Smooth muscle cell (in vitro differentiated cells): ENCODE measurements at regions not wholly inside any gene's neighbourhood (a gene's known extent, or its start where the extent isn't known, plus 50 kb on each side); places are given as distances from the start of the nearest gene placed in this dataset.

ENCODE experiments used
- DNase-seq: peaks from one replicate; lab custom pipeline; 2025; ENCODE audit not compliant: unreplicated experiment; lab: John Stamatoyannopoulos, UW
- H2AFZ ChIP-seq: fragments of 200-600 bp; sonication (generic); 2 replicates; pipeline ENCODE4 v1.6.0; 2016; ENCODE audit warnings: antibody characterized with exemption, low read depth, mild to moderate bottlenecking
- H3F3A ChIP-seq: fragments of 200-600 bp; sonication (generic); 2 replicates; pipeline ENCODE4 v1.6.0; 2017; ENCODE audit warnings: antibody characterized with exemption, low read depth
- H3K27ac ChIP-seq: fragments of 200-600 bp; sonication (generic); 2 replicates; pipeline ENCODE4 v1.5.1; 2016; ENCODE audit warnings: low read depth, mild to moderate bottlenecking
- H3K27me3 ChIP-seq: fragments of 200-600 bp; sonication (generic); 2 replicates; pipeline ENCODE4 v1.6.1; 2016; ENCODE audit warnings: low read depth, mild to moderate bottlenecking
- H3K36me3 ChIP-seq: fragments of 200-600 bp; sonication (generic); 2 replicates; pipeline ENCODE4 v1.5.1; 2016; ENCODE audit warnings: low read depth
- H3K4me1 ChIP-seq: fragments of 200-600 bp; sonication (generic); 2 replicates; pipeline ENCODE4 v1.5.1; 2016; ENCODE audit warnings: low read depth
- H3K4me2 ChIP-seq: fragments of 200-600 bp; sonication (generic); 2 replicates; pipeline ENCODE4 v1.6.0; 2016; ENCODE audit warnings: mild to moderate bottlenecking
- H3K4me3 ChIP-seq: fragments of 200-600 bp; sonication (generic); 2 replicates; pipeline ENCODE4 v1.5.1; 2016; ENCODE audit warnings: mild to moderate bottlenecking
- H3K79me2 ChIP-seq: fragments of 200-600 bp; sonication (generic); 2 replicates; pipeline ENCODE4 v1.6.0; 2016; ENCODE audit warnings: low read depth, mild to moderate bottlenecking
- H3K9ac ChIP-seq: fragments of 200-600 bp; sonication (generic); 2 replicates; pipeline ENCODE4 v1.6.0; 2016; ENCODE audit warnings: low read depth
- H3K9me3 ChIP-seq: fragments of 200-600 bp; sonication (generic); replicated peaks from 2 replicates; pipeline ENCODE4 v1.5.1; 2016; ENCODE audit warnings: low read depth
- H4K20me1 ChIP-seq: fragments of 200-600 bp; sonication (generic); 2 replicates; pipeline ENCODE4 v1.6.0; 2016; ENCODE audit warnings: low read depth
- WGBS: methylation state at CpG from one replicate; pipeline ENCODE4 v1.1.7; 2016; ENCODE audit warnings: low lambda C conversion rate; 5-methylcytosine and 5-hydroxymethylcytosine counted together
- TF ChIP-seq, protein P1 (sequence below): fragments of 200-600 bp; sonication (generic); IDR thresholded peaks from 2 replicates; pipeline ENCODE4 v1.5.1; 2017; ENCODE audit warnings: borderline replicate concordance, mild to moderate bottlenecking, antibody characterized with exemption; ENCODE audit not compliant: insufficient read depth, poor library complexity, severe bottlenecking

DNA sequence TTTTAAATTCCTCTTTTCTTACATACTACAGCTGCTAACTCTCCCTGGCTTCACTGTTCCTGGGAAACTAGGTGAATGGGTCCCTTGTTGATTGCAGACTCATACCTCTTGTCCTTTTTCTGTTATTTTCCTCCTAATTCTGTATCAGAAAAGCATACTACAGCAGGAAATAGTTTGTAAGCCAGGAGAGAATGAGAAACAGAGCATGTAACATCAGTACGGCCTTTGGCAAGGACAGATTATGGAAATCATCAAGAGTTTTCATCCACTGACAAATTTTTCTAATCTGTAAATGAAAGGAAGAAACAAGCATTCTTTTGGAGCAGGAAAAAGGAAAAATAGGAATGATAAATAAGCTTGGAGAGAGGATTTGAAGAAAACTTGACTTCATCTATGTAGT is 239.2 kb downstream of the ANTXR2 start:
- H3K4me1 ChIP-seq, result no peaks in the 10 kb centered on the region
- H3K4me3 ChIP-seq, result no peak overlapping the region
- H3K4me2 ChIP-seq, result no peak overlapping the region
- H4K20me1 ChIP-seq, result no peaks in the 10 kb centered on the region
- WGBS, result 88% methylated on average over 1 of the region's 1 CpG
- H3K27ac ChIP-seq, result no peak overlapping the region
- no peaks in the 10 kb centered on the region for H3K36me3 ChIP-seq
- H3K9me3 ChIP-seq, result no peaks in the 10 kb centered on the region
- H3K9ac ChIP-seq, result no peak overlapping the region
- no peak for DNase-seq
- H2AFZ ChIP-seq, result peak overlapping the region; percentile 46
- no peaks in the 10 kb centered on the region for H3K27me3 ChIP-seq
- H3F3A ChIP-seq, result no peaks in the 10 kb centered on the region
- no peaks in the 10 kb centered on the region for H3K79me2 ChIP-seq
- TF ChIP-seq, protein P1, sequence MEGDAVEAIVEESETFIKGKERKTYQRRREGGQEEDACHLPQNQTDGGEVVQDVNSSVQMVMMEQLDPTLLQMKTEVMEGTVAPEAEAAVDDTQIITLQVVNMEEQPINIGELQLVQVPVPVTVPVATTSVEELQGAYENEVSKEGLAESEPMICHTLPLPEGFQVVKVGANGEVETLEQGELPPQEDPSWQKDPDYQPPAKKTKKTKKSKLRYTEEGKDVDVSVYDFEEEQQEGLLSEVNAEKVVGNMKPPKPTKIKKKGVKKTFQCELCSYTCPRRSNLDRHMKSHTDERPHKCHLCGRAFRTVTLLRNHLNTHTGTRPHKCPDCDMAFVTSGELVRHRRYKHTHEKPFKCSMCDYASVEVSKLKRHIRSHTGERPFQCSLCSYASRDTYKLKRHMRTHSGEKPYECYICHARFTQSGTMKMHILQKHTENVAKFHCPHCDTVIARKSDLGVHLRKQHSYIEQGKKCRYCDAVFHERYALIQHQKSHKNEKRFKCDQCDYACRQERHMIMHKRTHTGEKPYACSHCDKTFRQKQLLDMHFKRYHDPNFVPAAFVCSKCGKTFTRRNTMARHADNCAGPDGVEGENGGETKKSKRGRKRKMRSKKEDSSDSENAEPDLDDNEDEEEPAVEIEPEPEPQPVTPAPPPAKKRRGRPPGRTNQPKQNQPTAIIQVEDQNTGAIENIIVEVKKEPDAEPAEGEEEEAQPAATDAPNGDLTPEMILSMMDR, result no peak

DNA sequence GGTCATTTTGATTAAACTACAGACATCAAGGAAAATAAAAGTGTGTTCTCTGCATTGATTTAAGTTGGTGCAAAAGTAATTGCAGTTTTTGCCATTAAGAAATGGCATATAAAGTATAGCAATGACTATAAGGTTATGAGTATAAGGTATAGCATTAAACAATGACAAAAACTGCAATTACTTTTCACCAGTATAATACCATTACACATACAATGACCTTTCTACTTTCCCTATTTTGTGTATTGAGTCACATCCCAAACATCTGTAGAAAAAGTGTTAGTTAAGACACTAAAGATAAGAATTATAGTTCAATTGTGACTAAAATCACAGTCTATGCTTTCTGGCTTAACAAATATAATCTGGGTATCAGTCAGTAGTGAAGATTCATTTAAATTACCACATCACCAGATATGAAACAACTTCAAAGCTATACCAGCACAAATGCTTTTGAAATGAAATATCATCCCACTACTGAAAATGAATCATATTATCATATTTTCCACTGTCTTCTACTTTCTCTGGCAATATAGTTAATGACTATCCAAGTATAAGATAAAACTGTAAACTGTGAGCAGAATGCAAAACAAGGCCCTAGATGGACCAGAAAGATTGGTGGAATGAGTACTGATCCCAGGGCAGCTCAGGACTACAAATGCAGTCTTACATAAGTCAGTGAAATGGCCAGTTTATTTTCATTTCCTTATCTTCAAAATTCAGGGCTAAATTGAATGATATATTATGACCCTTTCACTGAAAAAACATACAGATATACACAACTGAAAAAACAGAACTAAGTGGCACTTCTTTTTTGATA is 241.1 kb downstream of the ANTXR2 start:
- Histone ChIP-seq H3K36me3 (no peaks in the 10 kb centered on the region), H3K27me3 (no peaks in the 10 kb centered on the region), H3F3A (no peaks in the 10 kb centered on the region), H3K79me2 (no peaks in the 10 kb centered on the region), H3K9me3 (no peaks in the 10 kb centered on the region), H3K4me3 (no peak overlapping the region), H2AFZ (peak overlapping the region; percentile 40), H3K4me2 (no peak overlapping the region), H4K20me1 (no peaks in the 10 kb centered on the region), H3K27ac (no peak overlapping the region), H3K4me1 (no peaks in the 10 kb centered on the region), H3K9ac (no peak overlapping the region)
- TF ChIP-seq, protein P1, result no peak
- DNase-seq, result no peak

GRCh38 chr4:79831119-79831528 is 241.9 kb downstream of the ANTXR2 start:
- 50% methylated on average over 3 of the region's 3 CpGs for WGBS
- Histone ChIP-seq H3K4me2 (no peak overlapping the region), H3K27ac (no peak overlapping the region), H3K9me3 (no peaks in the 10 kb centered on the region), H3K4me1 (no peaks in the 10 kb centered on the region), H3K4me3 (no peak overlapping the region), H3K79me2 (no peaks in the 10 kb centered on the region), H2AFZ (no peak overlapping the region), H3K9ac (no peak overlapping the region), H4K20me1 (no peaks in the 10 kb centered on the region), H3K27me3 (no peaks in the 10 kb centered on the region), H3K36me3 (no peaks in the 10 kb centered on the region), H3F3A (no peaks in the 10 kb centered on the region)
- DNase-seq, result no peak
- TF ChIP-seq, protein P1, result no peak

GRCh38 chr4:79827283-79827682 is 245.7 kb downstream of the ANTXR2 start:
- no peak overlapping the region for H3K4me3 ChIP-seq
- no peak overlapping the region for H3K27ac ChIP-seq
- H3F3A ChIP-seq, result no peaks in the 10 kb centered on the region
- no peaks in the 10 kb centered on the region for H3K27me3 ChIP-seq
- TF ChIP-seq, protein P1, result no peak
- no peak overlapping the region for H2AFZ ChIP-seq
- H3K36me3 ChIP-seq, result no peaks in the 10 kb centered on the region
- no peaks in the 10 kb centered on the region for H3K79me2 ChIP-seq
- no peaks in the 10 kb centered on the region for H3K9me3 ChIP-seq
- WGBS, result 71% methylated on average over 5 of the region's 5 CpGs
- H3K4me1 ChIP-seq, result no peaks in the 10 kb centered on the region
- no peaks in the 10 kb centered on the region for H4K20me1 ChIP-seq
- H3K9ac ChIP-seq, result no peak overlapping the region
- DNase-seq, result no peak
- no peak overlapping the region for H3K4me2 ChIP-seq
